H1 (cell line): ENCODE measurements at regions not wholly inside any gene's neighbourhood (a gene's known extent, or its start where the extent isn't known, plus 50 kb on each side); places are given as distances from the start of the nearest gene placed in this dataset.

Experiments
- CTCF ChIA-PET: fragments of 300-600 bp; sonication (Branson Sonifier 250); formaldehyde crosslinking; loops from one replicate; lab custom pipeline; 2021; ENCODE audit not compliant: partially characterized antibody; lab: Charles Lee
- POLR2A ChIA-PET: fragments of 300-600 bp; sonication (Branson Sonifier 250); formaldehyde crosslinking; loops from one replicate; lab custom pipeline; 2021; ENCODE audit warnings: inconsistent platforms; ENCODE audit not compliant: partially characterized antibody; lab: Charles Lee
- DNase-seq, 2 experiments: peaks; one replicate each; pipeline versions ENCODE4 v3.0.0 to v3.0.0-alpha.2; 2010 to 2022; ENCODE audit warnings: low spot score in 2 of 2, low read depth in 1 of 2, mixed read lengths in 1 of 2
- FAIRE-seq: peaks from 2 replicates; lab custom pipeline; 2011; peaks lifted over from hg19 to GRCh38; lab: Jason Lieb, UNC
- H2AFZ ChIP-seq: 2 replicates; pipeline ENCODE4 v1.8.1; 2012; ENCODE audit warnings: low read length, inconsistent platforms
- H2AK5ac ChIP-seq: 2 replicates; pipeline ENCODE4 v1.6.1; 2013; ENCODE audit warnings: low read depth, low read length
- H2BK120ac ChIP-seq: replicated peaks from 2 replicates; pipeline ENCODE3; 2013; ENCODE audit warnings: low read depth, low read length, inconsistent platforms
- H2BK12ac ChIP-seq: 2 replicates; pipeline ENCODE4 v1.6.1; 2013; ENCODE audit warnings: low read depth, low read length
- H2BK15ac ChIP-seq: 2 replicates; pipeline ENCODE4 v1.6.1; 2013; ENCODE audit warnings: low read length
- H2BK20ac ChIP-seq: 2 replicates; pipeline ENCODE4 v1.6.1; 2013; ENCODE audit warnings: low read length
- H2BK5ac ChIP-seq: 2 replicates; pipeline ENCODE4 v1.6.1; 2013; ENCODE audit warnings: low read depth, low read length
- H3K14ac ChIP-seq: 2 replicates; pipeline ENCODE4 v1.6.1; 2013; ENCODE audit warnings: inconsistent platforms; ENCODE audit not compliant: insufficient read length
- H3K18ac ChIP-seq: 2 replicates; pipeline ENCODE4 v1.6.1; 2013; ENCODE audit warnings: low read length; ENCODE audit errors: extremely low read depth
- H3K23ac ChIP-seq: 2 replicates; pipeline ENCODE4 v1.6.1; 2013; ENCODE audit warnings: inconsistent platforms; ENCODE audit not compliant: insufficient read length
- H3K23me2 ChIP-seq: 2 replicates; pipeline ENCODE4 v1.6.1; 2013; ENCODE audit warnings: low read depth, low read length
- H3K27ac ChIP-seq: 2 replicates; pipeline ENCODE4 v1.6.1; 2011; ENCODE audit warnings: low read depth, low read length, inconsistent platforms
- H3K27me3 ChIP-seq, 4 experiments: replicated peaks in 1 of 4; 1 replicate in 1 of 4; 2 replicates in 3 of 4; pipeline versions ENCODE4 v1.6.1 to v1.8.1; 2011 to 2013; ENCODE audit warnings: low read length in 3 of 4, mild to moderate bottlenecking in 3 of 4, inconsistent platforms in 2 of 4, mixed read lengths in 2 of 4, moderate library complexity in 1 of 4; ENCODE audit not compliant: control insufficient read depth in 3 of 4, insufficient read depth in 3 of 4; ENCODE audit errors: extremely low read depth in 1 of 4
- H3K36me3 ChIP-seq, 4 experiments: 2 replicates each; pipeline versions ENCODE4 v1.6.1 to v1.8.1; 2011 to 2013; ENCODE audit warnings: mild to moderate bottlenecking in 4 of 4, low read length in 3 of 4, moderate library complexity in 2 of 4, control low read depth in 1 of 4, inconsistent platforms in 1 of 4; ENCODE audit not compliant: insufficient read depth in 4 of 4, control insufficient read depth in 2 of 4
- H3K4ac ChIP-seq: replicated peaks from 2 replicates; pipeline ENCODE3; 2013; ENCODE audit warnings: low read length, low read depth, mixed read lengths, inconsistent platforms; ENCODE audit not compliant: insufficient read length
- H3K4me1 ChIP-seq, 4 experiments: replicated peaks in 1 of 4; 1 replicate in 1 of 4; 2 replicates in 3 of 4; pipeline versions ENCODE4 v1.6.1 to v1.8.1; 2011 to 2013; ENCODE audit warnings: low read length in 3 of 4, inconsistent platforms in 2 of 4, mixed read lengths in 1 of 4; ENCODE audit not compliant: insufficient read depth in 4 of 4, control insufficient read depth in 3 of 4
- H3K4me2 ChIP-seq, 2 experiments: 2 replicates each; pipeline versions ENCODE4 v1.6.1 to v1.8.1; 2011 to 2013; ENCODE audit warnings: low read depth in 2 of 2, low read length in 2 of 2, control low read depth in 1 of 2, inconsistent platforms in 1 of 2, mild to moderate bottlenecking in 1 of 2; ENCODE audit not compliant: insufficient read depth in 1 of 2
- H3K4me3 ChIP-seq, 4 experiments: fragments of 200-600, 300-600 bp in 1 of 4; sonication (generic), shearing (Covaris generic), sonication (Bioruptor Twin) in 1 of 4; 2 replicates each; pipeline versions ENCODE4 v1.5.1 to v1.8.1; 2011 to 2016; ENCODE audit warnings: low read length in 4 of 4, low read depth in 3 of 4, control low read depth in 2 of 4, inconsistent platforms in 2 of 4, mild to moderate bottlenecking in 2 of 4, mixed read lengths in 1 of 4, moderate library complexity in 1 of 4; ENCODE audit not compliant: insufficient read depth in 2 of 4; ENCODE audit errors: extremely low read depth in 1 of 4
- H3K56ac ChIP-seq: replicated peaks from 2 replicates; pipeline ENCODE3; 2013; ENCODE audit warnings: low read depth, mild to moderate bottlenecking, mixed read lengths, low read length, inconsistent platforms; ENCODE audit not compliant: insufficient read length
- H3K79me1 ChIP-seq: 2 replicates; pipeline ENCODE4 v1.6.1; 2013; ENCODE audit warnings: low read depth, low read length, control low read depth
- H3K79me2 ChIP-seq, 2 experiments: 2 replicates each; pipeline versions ENCODE4 v1.6.1 to v1.8.1; 2012 to 2013; ENCODE audit warnings: low read length in 2 of 2, mild to moderate bottlenecking in 2 of 2, inconsistent platforms in 1 of 2; ENCODE audit not compliant: insufficient read depth in 2 of 2, control insufficient read depth in 1 of 2
- H3K9ac ChIP-seq, 4 experiments: replicated peaks in 1 of 4; 1 replicate in 1 of 4; 2 replicates in 3 of 4; pipeline versions ENCODE4 v1.6.1 to v1.8.1; 2011 to 2013; ENCODE audit warnings: low read depth in 3 of 4, low read length in 3 of 4, control low read depth in 2 of 4, mild to moderate bottlenecking in 2 of 4, moderate library complexity in 2 of 4, inconsistent platforms in 1 of 4; ENCODE audit errors: extremely low read depth in 1 of 4
- H3K9me3 ChIP-seq, 2 experiments: 2 replicates each; pipeline versions ENCODE4 v1.6.1 to v1.8.1; 2012 to 2013; ENCODE audit warnings: mild to moderate bottlenecking in 2 of 2, moderate library complexity in 2 of 2, control low read depth in 1 of 2, inconsistent platforms in 1 of 2, low read depth in 1 of 2, low read length in 1 of 2, mixed read lengths in 1 of 2; ENCODE audit not compliant: insufficient read depth in 2 of 2
- H4K20me1 ChIP-seq, 2 experiments: replicated peaks in 1 of 2; 2 replicates each; pipeline versions ENCODE3 to v1.8.1; 2011 to 2013; ENCODE audit warnings: inconsistent platforms in 2 of 2, low read length in 2 of 2, mild to moderate bottlenecking in 1 of 2; ENCODE audit not compliant: insufficient read depth in 2 of 2, control insufficient read depth in 1 of 2
- H4K5ac ChIP-seq: 2 replicates; pipeline ENCODE4 v1.6.1; 2013; ENCODE audit warnings: low read length, low read depth, mixed read lengths, inconsistent platforms; ENCODE audit not compliant: insufficient read length
- H4K8ac ChIP-seq: 2 replicates; pipeline ENCODE4 v1.8.0; 2013; ENCODE audit warnings: mild to moderate bottlenecking, moderate library complexity, low read length, inconsistent platforms; ENCODE audit not compliant: insufficient read depth; ENCODE audit errors: extremely low read depth
- H4K91ac ChIP-seq: replicated peaks from 2 replicates; pipeline ENCODE3; 2013; ENCODE audit warnings: low read length, mixed read lengths, inconsistent platforms; ENCODE audit not compliant: insufficient read length
- ASH2L ChIP-seq: fragments of 200-600, 300-600 bp; sonication (generic); IDR thresholded peaks from one replicate; pipeline ENCODE4 v1.7.1; 2017; ENCODE audit warnings: low read length
- BCL11A ChIP-seq, 2 experiments: IDR thresholded peaks; one replicate each; pipeline ENCODE4 v1.6.1; 2011; ENCODE audit warnings: low read depth in 2 of 2, low read length in 2 of 2, mild to moderate bottlenecking in 2 of 2
- CREB1 ChIP-seq: IDR thresholded peaks from 2 replicates; pipeline ENCODE4 v1.6.1; 2012; ENCODE audit warnings: inconsistent platforms
- KDM4A ChIP-seq: IDR thresholded peaks from one replicate; pipeline ENCODE4 v1.7.1; 2012; ENCODE audit warnings: low read depth, mild to moderate bottlenecking, moderate library complexity, low read length, inconsistent platforms; ENCODE audit not compliant: severe bottlenecking
- RFX5 ChIP-seq: IDR thresholded peaks from 2 replicates; pipeline ENCODE4 v1.6.1; 2011; ENCODE audit warnings: low read depth, low read length, improper control_type of control experiment, borderline replicate concordance
- RNF2 ChIP-seq: fragments of 200-900, 300-1000 bp; sonication (generic); IDR thresholded peaks from 2 replicates; pipeline ENCODE4 v1.7.1; 2016; ENCODE audit warnings: borderline replicate concordance, low read depth, mild to moderate bottlenecking, antibody characterized with exemption, low read length; ENCODE audit not compliant: poor library complexity, severe bottlenecking; ENCODE audit errors: missing control alignments
- RXRA ChIP-seq: IDR thresholded peaks from 2 replicates; pipeline ENCODE4 v1.6.1; 2011; ENCODE audit warnings: low read depth, mild to moderate bottlenecking, low read length, moderate library complexity; ENCODE audit not compliant: insufficient read depth
- SIN3A ChIP-seq, 2 experiments: IDR thresholded peaks in 1 of 2; conservative IDR thresholded peaks in 1 of 2; 2 replicates each; pipeline ENCODE4 v1.6.1; 2011 to 2012; ENCODE audit warnings: low read length in 2 of 2, improper control_type of control experiment in 1 of 2, low read depth in 1 of 2, mild to moderate bottlenecking in 1 of 2
- SP4 ChIP-seq: IDR thresholded peaks from 2 replicates; pipeline ENCODE4 v1.6.1; 2012; ENCODE audit warnings: low read length, inconsistent platforms
- SRF ChIP-seq: IDR thresholded peaks from 2 replicates; pipeline ENCODE4 v1.6.1; 2011; ENCODE audit warnings: mild to moderate bottlenecking, low read depth, low read length, moderate library complexity
- SUZ12 ChIP-seq: fragments of 200-600 bp; sonication (generic); IDR thresholded peaks from 2 replicates; pipeline ENCODE4 v1.6.1; 2012; ENCODE audit warnings: mild to moderate bottlenecking, inconsistent platforms, low read length, moderate library complexity, mixed read lengths
- ZNF274 ChIP-seq: IDR thresholded peaks from 2 replicates; pipeline ENCODE4 v1.7.0; 2012; ENCODE audit warnings: low read length, borderline replicate concordance; ENCODE audit errors: extremely low read depth
- WGBS, 2 experiments: shearing (Covaris generic) in 1 of 2; methylation state at CpG; one replicate each; pipeline versions ENCODE4 v1.1.6 to v1.1.7; 2013 to 2015; ENCODE audit warnings: low lambda C conversion rate in 2 of 2, mixed read lengths in 2 of 2, inconsistent platforms in 1 of 2, low coverage in 1 of 2, missing lambda C conversion rate in 1 of 2; ENCODE audit not compliant: insufficient replicate concordance in 2 of 2, insufficient coverage in 1 of 2, insufficient read length in 1 of 2; ENCODE audit errors: extremely low coverage in 1 of 2, missing lambda C conversion rate in 1 of 2; 5-methylcytosine and 5-hydroxymethylcytosine counted together
- TF ChIP-seq, protein P1 (sequence below): IDR thresholded peaks from 2 replicates; pipeline ENCODE4 v1.6.1; 2012; ENCODE audit warnings: inconsistent platforms

DNA sequence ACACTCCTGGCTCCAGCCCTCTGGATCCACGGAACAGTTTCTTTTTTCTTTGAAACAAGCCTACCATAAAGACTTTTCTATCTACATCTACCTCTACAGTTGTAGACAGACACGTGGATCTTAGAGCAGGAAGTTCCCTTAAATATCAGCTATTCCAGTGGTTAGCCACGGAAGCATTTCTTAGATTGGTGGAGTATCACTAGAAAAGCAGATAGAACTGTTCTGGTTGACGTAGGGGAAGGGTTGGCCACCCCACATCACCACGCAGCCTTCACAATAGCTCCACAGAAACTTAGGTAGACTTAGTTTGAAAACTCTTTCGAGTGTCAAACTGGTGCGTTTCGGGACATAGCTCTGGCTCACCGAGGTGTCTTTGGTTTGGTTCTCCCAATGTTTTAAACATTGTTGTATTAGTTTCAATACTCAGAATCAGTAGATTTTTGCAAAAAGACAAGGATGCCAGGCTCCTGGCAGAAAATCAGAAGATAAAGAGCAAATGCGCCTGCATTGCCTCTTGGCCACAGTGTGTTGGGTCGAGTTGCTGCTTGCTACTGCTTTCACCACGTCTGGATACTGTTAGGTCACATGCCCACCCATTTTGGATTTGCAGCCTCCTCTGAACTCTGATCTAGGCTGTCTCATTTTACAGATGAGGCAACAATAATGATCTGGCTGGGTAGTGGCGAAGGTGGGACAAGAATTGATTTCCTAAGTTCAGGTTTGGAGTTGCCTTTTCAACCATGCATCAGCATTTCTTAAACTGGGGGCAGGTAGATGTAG lies 71.5 kb upstream of the DTNBP1 start:
- no peaks in the 10 kb centered on the region for H3K79me2 ChIP-seq
- H2BK120ac ChIP-seq = no peak overlapping the region
- FAIRE-seq = no peak
- no peaks in the 10 kb centered on the region for H3K36me3 ChIP-seq
- no peak for DNase-seq
- H3K79me1 ChIP-seq = no peaks in the 10 kb centered on the region
- ChIA-PET POLR2A (no interaction called here), CTCF (interaction anchor here (0.6 to 1.4 kb wide), 6 partner anchors 33 to 1357 kb away, joined by 3 to 4 read pairs (median 3); no protein-coding TSS in a partner anchor)
- peak overlapping the region; percentile 87; the same call in 1 of the 2 replicates for H2AFZ ChIP-seq
- H4K91ac ChIP-seq = no peak overlapping the region
- H3K4me2 ChIP-seq = no peak overlapping the region
- no peaks in the 10 kb centered on the region for H4K20me1 ChIP-seq
- H2BK20ac ChIP-seq = no peak overlapping the region
- no peak overlapping the region for H3K18ac ChIP-seq
- no peaks in the 10 kb centered on the region for H3K27me3 ChIP-seq
- no peak overlapping the region for H2AK5ac ChIP-seq
- no peak overlapping the region for H4K5ac ChIP-seq
- H2BK5ac ChIP-seq = no peak overlapping the region
- H3K9ac ChIP-seq = no peak overlapping the region
- H3K4me1 ChIP-seq = peaks cover 0 to 4% (median 1%) of the 10 kb centered on the region in 4 experiments; a peak in 3 of 7 replicates
- no peak overlapping the region for H2BK15ac ChIP-seq
- WGBS, 2 experiments = 88% methylated on average over 13 of the region's 13 CpGs; no CpG with 5 or more reads in 1 of the 2 experiments
- no peak overlapping the region for H4K8ac ChIP-seq
- no peak overlapping the region for H2BK12ac ChIP-seq
- no peaks in the 10 kb centered on the region for H3K9me3 ChIP-seq
- H3K14ac ChIP-seq = no peak overlapping the region
- no peak overlapping the region for H3K4me3 ChIP-seq
- no peak overlapping the region for H3K4ac ChIP-seq
- no peaks in the 10 kb centered on the region; the same call in 1 of the 2 replicates for H3K23me2 ChIP-seq
- no peak overlapping the region for H3K56ac ChIP-seq
- no peak overlapping the region for H3K27ac ChIP-seq
- no peak overlapping the region for H3K23ac ChIP-seq
- TF ChIP-seq, protein P1, sequence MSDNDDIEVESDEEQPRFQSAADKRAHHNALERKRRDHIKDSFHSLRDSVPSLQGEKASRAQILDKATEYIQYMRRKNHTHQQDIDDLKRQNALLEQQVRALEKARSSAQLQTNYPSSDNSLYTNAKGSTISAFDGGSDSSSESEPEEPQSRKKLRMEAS = no peak
- no peak for TF ChIP-seq SP4
- no peak for TF ChIP-seq RNF2
- TF ChIP-seq SRF = no peak
- TF ChIP-seq ZNF274 = no peak
- no peak for TF ChIP-seq CREB1
- no peak for TF ChIP-seq SIN3A (conservative IDR thresholded peaks at IDR 0.05 in 1 of 2, IDR thresholded peaks at IDR 0.05 in 1 of 2; ENCODE audit: low read depth in 1 of 2, low read length in 2 of 2)
- no peak for TF ChIP-seq SUZ12
- no peak for TF ChIP-seq KDM4A
- TF ChIP-seq RFX5 = no peak
- no peak for TF ChIP-seq RXRA
- no peak for TF ChIP-seq ASH2L
- no peak for TF ChIP-seq BCL11A (IDR thresholded peaks at IDR 0.05; ENCODE audit: low read depth in 2 of 2, low read length in 2 of 2)
